Keratinocyte (primary cell): ENCODE measurements at regions not wholly inside any gene's neighbourhood (a gene's known extent, or its start where the extent isn't known, plus 50 kb on each side); places are given as distances from the start of the nearest gene placed in this dataset.

ENCODE experiments used
- CTCF ChIP-seq, 3 experiments: IDR thresholded peaks in 1 of 3; conservative IDR thresholded peaks in 1 of 3; optimal IDR thresholded peaks in 1 of 3; 2 replicates in 2 of 3; 3 replicates in 1 of 3; pipeline versions ENCODE3 to v1.5.1; 2011; ENCODE audit warnings: low read length in 3 of 3, mild to moderate bottlenecking in 3 of 3, moderate library complexity in 2 of 3, control low read depth in 1 of 3, inconsistent platforms in 1 of 3; ENCODE audit not compliant: insufficient read depth in 2 of 3; ENCODE audit errors: extremely low read depth in 1 of 3
- EZH2 ChIP-seq: IDR thresholded peaks from one replicate; pipeline ENCODE4 v1.6.1; 2012; ENCODE audit warnings: inconsistent platforms, mild to moderate bottlenecking, low read length, moderate library complexity

DNA sequence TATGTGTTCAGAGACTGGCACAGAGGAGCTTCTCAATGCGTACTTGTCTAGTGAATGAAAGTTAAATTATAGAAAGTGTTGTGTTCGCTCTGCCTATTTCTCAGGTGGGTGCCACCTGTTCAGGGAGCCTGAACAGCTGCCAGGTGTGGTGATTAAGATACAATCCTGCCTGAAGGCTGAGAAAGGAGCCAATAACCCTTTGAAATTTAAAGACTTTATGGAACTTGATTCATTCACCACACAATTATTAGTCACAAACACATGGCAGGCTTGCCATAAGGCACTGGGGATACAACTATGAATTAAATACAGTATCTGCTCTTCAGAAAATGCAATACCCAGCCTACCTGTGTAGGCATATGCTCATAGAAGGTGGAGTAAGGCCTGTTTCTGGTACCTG, 92.9 kb upstream of the AMOTL1 start:
- TF ChIP-seq CTCF (optimal IDR thresholded peaks at IDR 0.05 in 1 of 3, IDR thresholded peaks at IDR 0.05 in 1 of 3, conservative IDR thresholded peaks at IDR 0.05 in 1 of 3; ENCODE audit: extremely low read depth in 1 of 3, insufficient read depth in 2 of 3, low read length in 3 of 3) = no peak
- no peak for TF ChIP-seq EZH2
